Activated naive CD4-positive, alpha-beta T cell treated with anti-CD3 and anti-CD28 coated beads for 36 hours (primary cell): ENCODE measurements at regions not wholly inside any gene's neighbourhood (a gene's known extent, or its start where the extent isn't known, plus 50 kb on each side); places are given as distances from the start of the nearest gene placed in this dataset.

Source experiments
- CTCF ChIA-PET: fragments of 350-600 bp; sonication (Branson Sonifier 250); formaldehyde crosslinking; loops from one replicate; lab custom pipeline; 2021; ENCODE audit warnings: antibody characterized with exemption; lab: Charles Lee
- DNase-seq: peaks from one replicate; pipeline ENCODE4 v3.0.0-alpha.2; 2020
- H3K27ac Mint-ChIP-seq: one replicate; pipeline ENCODE4 v1.8.0; 2021; ENCODE audit warnings: mild to moderate bottlenecking, mixed read lengths
- H3K27me3 Mint-ChIP-seq: one replicate; pipeline ENCODE4 v1.8.0; 2021; ENCODE audit warnings: low read depth, mixed read lengths
- H3K36me3 Mint-ChIP-seq: one replicate; pipeline ENCODE4 v1.8.0; 2021; ENCODE audit warnings: low read depth, mixed read lengths
- H3K4me1 Mint-ChIP-seq: one replicate; pipeline ENCODE4 v1.8.0; 2021; ENCODE audit warnings: low read depth, mixed read lengths
- H3K4me3 Mint-ChIP-seq: one replicate; pipeline ENCODE4 v1.8.0; 2021; ENCODE audit warnings: mild to moderate bottlenecking, moderate library complexity, mixed read lengths
- H3K9me3 Mint-ChIP-seq: one replicate; pipeline ENCODE4 v1.8.0; 2021; ENCODE audit warnings: mixed read lengths
- intact Hi-C: fragments of 100-400 bp; cut with micrococcal nuclease; formaldehyde crosslinking; loops from one replicate; pipeline ENCODE4 v1.15.1; 2023

GRCh38 chr20:48198929-48199451, 413.7 kb upstream of the SULF2 start:
- Mint-ChIP-seq H3K4me1 (no peaks in the 10 kb centered on the region), H3K4me3 (no peak overlapping the region), H3K27ac (no peak overlapping the region), H3K36me3 (no peaks in the 10 kb centered on the region), H3K27me3 (peaks cover 2% of the 10 kb centered on the region), H3K9me3 (no peaks in the 10 kb centered on the region)
- CTCF ChIA-PET: no interaction called here
- intact Hi-C loops: no loop called here
- no peak for DNase-seq

- intact Hi-C loops: no loop called here
- no peak for DNase-seq
- H3K36me3 Mint-ChIP-seq: no peaks in the 10 kb centered on the region
- H3K4me1 Mint-ChIP-seq: no peaks in the 10 kb centered on the region
- H3K4me3 Mint-ChIP-seq: no peak overlapping the region
- CTCF ChIA-PET: no interaction called here
- H3K27ac Mint-ChIP-seq: no peak overlapping the region
- peaks cover 2% of the 10 kb centered on the region for H3K27me3 Mint-ChIP-seq
- no peaks in the 10 kb centered on the region for H3K9me3 Mint-ChIP-seq
Observed at GRCh38 chr20:48197066-48197465, 411.8 kb upstream of the SULF2 start.

GRCh38 chr20:48196486-48196885, 411.2 kb upstream of the SULF2 start:
- Mint-ChIP-seq H3K4me1 (no peaks in the 10 kb centered on the region), H3K27ac (no peak overlapping the region), H3K9me3 (no peaks in the 10 kb centered on the region), H3K36me3 (no peaks in the 10 kb centered on the region), H3K27me3 (peaks cover 2% of the 10 kb centered on the region), H3K4me3 (no peak overlapping the region)
- DNase-seq: no peak
- intact Hi-C loops: no loop called here
- CTCF ChIA-PET: no interaction called here

GRCh38 chr20:48196001-48196400, 410.7 kb upstream of the SULF2 start:
- Mint-ChIP-seq H3K27ac (no peak overlapping the region), H3K4me3 (no peak overlapping the region), H3K9me3 (no peaks in the 10 kb centered on the region), H3K4me1 (no peaks in the 10 kb centered on the region), H3K27me3 (peaks cover under 1% of the 10 kb centered on the region), H3K36me3 (no peaks in the 10 kb centered on the region)
- CTCF ChIA-PET: no interaction called here
- no peak for DNase-seq
- intact Hi-C loops: no loop called here

- no peak overlapping the region for H3K27ac Mint-ChIP-seq
- no peaks in the 10 kb centered on the region for H3K9me3 Mint-ChIP-seq
- CTCF ChIA-PET: no interaction called here
- no peaks in the 10 kb centered on the region for H3K4me1 Mint-ChIP-seq
- intact Hi-C loops: no loop called here
- no peaks in the 10 kb centered on the region for H3K36me3 Mint-ChIP-seq
- H3K4me3 Mint-ChIP-seq: no peak overlapping the region
- H3K27me3 Mint-ChIP-seq: no peaks in the 10 kb centered on the region
- no peak for DNase-seq
Observed at GRCh38 chr20:48195121-48195870, 410.0 kb upstream of the SULF2 start.

- Mint-ChIP-seq H3K4me1 (no peaks in the 10 kb centered on the region), H3K9me3 (no peaks in the 10 kb centered on the region), H3K27me3 (no peaks in the 10 kb centered on the region), H3K36me3 (no peaks in the 10 kb centered on the region), H3K4me3 (no peak overlapping the region), H3K27ac (no peak overlapping the region)
- DNase-seq: no peak
- CTCF ChIA-PET: no interaction called here
- intact Hi-C loops: no loop called here
Observed at GRCh38 chr20:48194583-48194982, 409.3 kb upstream of the SULF2 start.

- CTCF ChIA-PET: no interaction called here
- intact Hi-C loops: no loop called here
- Mint-ChIP-seq H3K27ac (no peak overlapping the region), H3K36me3 (no peaks in the 10 kb centered on the region), H3K27me3 (no peaks in the 10 kb centered on the region), H3K9me3 (no peaks in the 10 kb centered on the region), H3K4me3 (no peak overlapping the region), H3K4me1 (no peaks in the 10 kb centered on the region)
- DNase-seq: no peak
Observed at GRCh38 chr20:48193627-48194425, 408.5 kb upstream of the SULF2 start.

GRCh38 chr20:48192109-48192508, 406.8 kb upstream of the SULF2 start:
- intact Hi-C loops: no loop called here
- Mint-ChIP-seq H3K27me3 (no peaks in the 10 kb centered on the region), H3K36me3 (no peaks in the 10 kb centered on the region), H3K4me3 (no peak overlapping the region), H3K27ac (no peak overlapping the region), H3K4me1 (no peaks in the 10 kb centered on the region), H3K9me3 (no peaks in the 10 kb centered on the region)
- CTCF ChIA-PET: no interaction called here
- DNase-seq: no peak

GRCh38 chr20:48191200-48191599, 405.9 kb upstream of the SULF2 start:
- CTCF ChIA-PET: interaction anchor here (0.6 kb wide), 1 partner anchor 383 kb away, joined by 3 read pairs; no protein-coding TSS in a partner anchor
- H3K9me3 Mint-ChIP-seq: no peaks in the 10 kb centered on the region
- H3K4me1 Mint-ChIP-seq: no peaks in the 10 kb centered on the region
- no peak for DNase-seq
- H3K27ac Mint-ChIP-seq: no peak overlapping the region
- H3K4me3 Mint-ChIP-seq: no peak overlapping the region
- no peaks in the 10 kb centered on the region for H3K36me3 Mint-ChIP-seq
- intact Hi-C loops: no loop called here
- no peaks in the 10 kb centered on the region for H3K27me3 Mint-ChIP-seq

GRCh38 chr20:48190757-48191156, 405.5 kb upstream of the SULF2 start:
- Mint-ChIP-seq H3K4me1 (no peaks in the 10 kb centered on the region), H3K27me3 (no peaks in the 10 kb centered on the region), H3K36me3 (no peaks in the 10 kb centered on the region), H3K9me3 (no peaks in the 10 kb centered on the region), H3K27ac (no peak overlapping the region), H3K4me3 (no peak overlapping the region)
- no peak for DNase-seq
- CTCF ChIA-PET: no interaction called here
- intact Hi-C loops: no loop called here

- H3K27ac Mint-ChIP-seq: no peak overlapping the region
- CTCF ChIA-PET: no interaction called here
- H3K4me1 Mint-ChIP-seq: no peaks in the 10 kb centered on the region
- no peaks in the 10 kb centered on the region for H3K36me3 Mint-ChIP-seq
- H3K9me3 Mint-ChIP-seq: no peaks in the 10 kb centered on the region
- peak; percentile 12 for DNase-seq
- H3K27me3 Mint-ChIP-seq: no peaks in the 10 kb centered on the region
- no peak overlapping the region for H3K4me3 Mint-ChIP-seq
- intact Hi-C loops: loop anchor here (2.0 kb wide), 1 partner anchor 462 kb away; no protein-coding TSS in a partner anchor
Observed at GRCh38 chr20:48189181-48189580, 403.9 kb upstream of the SULF2 start.

- no peaks in the 10 kb centered on the region for H3K27me3 Mint-ChIP-seq
- no peaks in the 10 kb centered on the region for H3K36me3 Mint-ChIP-seq
- no peak overlapping the region for H3K4me3 Mint-ChIP-seq
- no peaks in the 10 kb centered on the region for H3K4me1 Mint-ChIP-seq
- no peaks in the 10 kb centered on the region for H3K9me3 Mint-ChIP-seq
- intact Hi-C loops: loop anchor here (2.0 kb wide), 1 partner anchor 461 kb away; no protein-coding TSS in a partner anchor
- CTCF ChIA-PET: no interaction called here
- no peak for DNase-seq
- H3K27ac Mint-ChIP-seq: no peak overlapping the region
Observed at GRCh38 chr20:48187851-48188250, 402.6 kb upstream of the SULF2 start.
